ENCODE measurements at regions not wholly inside any gene's neighbourhood (a gene's known extent, or its start where the extent isn't known, plus 50 kb on each side); places are given as distances from the start of the nearest gene placed in this dataset.

- DNase-seq (ENCODE audit: low read depth in 1 of 2, low spot score in 2 of 2), result no peak
- Histone ChIP-seq H3K4me1 (replicated peaks in 1 of 4; ENCODE audit: control insufficient read depth in 3 of 4, insufficient read depth in 4 of 4, low read length in 3 of 4) (no peaks in the 10 kb centered on the region), H3K27ac (ENCODE audit: low read depth, low read length) (no peak overlapping the region), H4K5ac (ENCODE audit: insufficient read length, low read depth, low read length) (no peak overlapping the region), H3K14ac (ENCODE audit: insufficient read length) (no peak overlapping the region), H3K18ac (ENCODE audit: extremely low read depth, low read length) (no peak overlapping the region), H2AFZ (ENCODE audit: low read length) (no peak overlapping the region), H3K4ac (replicated peaks; ENCODE audit: insufficient read length, low read depth, low read length) (no peak overlapping the region), H2BK12ac (ENCODE audit: low read depth, low read length) (no peak overlapping the region), H3K23ac (ENCODE audit: insufficient read length) (no peak overlapping the region), H2BK120ac (replicated peaks; ENCODE audit: low read depth, low read length) (no peak overlapping the region), H2BK15ac (ENCODE audit: low read length) (no peak overlapping the region), H3K36me3 (ENCODE audit: control insufficient read depth in 2 of 4, insufficient read depth in 4 of 4, low read length in 3 of 4) (no peaks in the 10 kb centered on the region), H3K79me1 (ENCODE audit: low read depth, low read length) (no peaks in the 10 kb centered on the region), H4K91ac (replicated peaks; ENCODE audit: insufficient read length, low read length) (no peak overlapping the region), H3K23me2 (ENCODE audit: low read depth, low read length) (no peaks in the 10 kb centered on the region), H3K27me3 (replicated peaks in 1 of 4; ENCODE audit: control insufficient read depth in 3 of 4, extremely low read depth in 1 of 4, insufficient read depth in 3 of 4, low read length in 3 of 4) (no peaks in the 10 kb centered on the region), H3K4me3 (ENCODE audit: extremely low read depth in 1 of 4, insufficient read depth in 2 of 4, low read depth in 3 of 4, low read length in 4 of 4) (no peak overlapping the region), H4K20me1 (replicated peaks in 1 of 2; ENCODE audit: control insufficient read depth in 1 of 2, insufficient read depth in 2 of 2, low read length in 2 of 2) (no peaks in the 10 kb centered on the region), H2AK5ac (ENCODE audit: low read depth, low read length) (no peak overlapping the region), H3K9me3 (ENCODE audit: insufficient read depth in 2 of 2, low read depth in 1 of 2, low read length in 1 of 2) (no peaks in the 10 kb centered on the region), H2BK20ac (ENCODE audit: low read length) (no peak overlapping the region), H3K56ac (replicated peaks; ENCODE audit: insufficient read length, low read depth, low read length) (no peak overlapping the region), H3K4me2 (ENCODE audit: insufficient read depth in 1 of 2, low read depth in 2 of 2, low read length in 2 of 2) (no peak overlapping the region), H2BK5ac (ENCODE audit: low read depth, low read length) (no peak overlapping the region), H4K8ac (ENCODE audit: extremely low read depth, insufficient read depth, low read length) (no peak overlapping the region), H3K79me2 (ENCODE audit: control insufficient read depth in 1 of 2, insufficient read depth in 2 of 2, low read length in 2 of 2) (no peaks in the 10 kb centered on the region), H3K9ac (replicated peaks in 1 of 4; ENCODE audit: extremely low read depth in 1 of 4, low read depth in 3 of 4, low read length in 3 of 4) (no peak overlapping the region)
- POLR2A ChIA-PET (ENCODE audit: partially characterized antibody), result no interaction called here
- 94% methylated on average over 1 of the region's 1 CpG; no CpG with 5 or more reads in 1 of the 2 experiments for WGBS, 2 experiments (ENCODE audit: extremely low coverage in 1 of 2, insufficient coverage in 1 of 2, insufficient read length in 1 of 2, insufficient replicate concordance in 2 of 2, low coverage in 1 of 2, low lambda C conversion rate in 2 of 2, missing lambda C conversion rate in 1 of 2)
- CTCF ChIA-PET (ENCODE audit: partially characterized antibody), result no interaction called here
- TF ChIP-seq POLR2A (IDR thresholded peaks at IDR 0.05; ENCODE audit: control extremely low read depth in 1 of 2, low read depth in 2 of 2, low read length in 2 of 2) (no peak), EGR1 (IDR thresholded peaks at IDR 0.05; ENCODE audit: borderline replicate concordance, low read depth, low read length) (no peak), POU5F1 (IDR thresholded peaks at IDR 0.05; ENCODE audit: low read depth, low read length) (no peak), CBX8 (IDR thresholded peaks at IDR 0.05; ENCODE audit: borderline replicate concordance, low read depth, low read length) (no peak), BCL11A (IDR thresholded peaks at IDR 0.05; ENCODE audit: low read depth in 2 of 2, low read length in 2 of 2) (no peak), SRF (IDR thresholded peaks at IDR 0.05; ENCODE audit: low read depth, low read length) (no peak), RNF2 (IDR thresholded peaks at IDR 0.05; ENCODE audit: borderline replicate concordance, low read depth, low read length, missing control alignments, poor library complexity, severe bottlenecking) (no peak), ATF3 (IDR thresholded peaks at IDR 0.05; ENCODE audit: insufficient read depth, low read depth, low read length) (no peak), POLR2AphosphoS5 (IDR thresholded peaks at IDR 0.05; ENCODE audit: low read depth, low read length) (no peak)
- TF ChIP-seq, protein P1, sequence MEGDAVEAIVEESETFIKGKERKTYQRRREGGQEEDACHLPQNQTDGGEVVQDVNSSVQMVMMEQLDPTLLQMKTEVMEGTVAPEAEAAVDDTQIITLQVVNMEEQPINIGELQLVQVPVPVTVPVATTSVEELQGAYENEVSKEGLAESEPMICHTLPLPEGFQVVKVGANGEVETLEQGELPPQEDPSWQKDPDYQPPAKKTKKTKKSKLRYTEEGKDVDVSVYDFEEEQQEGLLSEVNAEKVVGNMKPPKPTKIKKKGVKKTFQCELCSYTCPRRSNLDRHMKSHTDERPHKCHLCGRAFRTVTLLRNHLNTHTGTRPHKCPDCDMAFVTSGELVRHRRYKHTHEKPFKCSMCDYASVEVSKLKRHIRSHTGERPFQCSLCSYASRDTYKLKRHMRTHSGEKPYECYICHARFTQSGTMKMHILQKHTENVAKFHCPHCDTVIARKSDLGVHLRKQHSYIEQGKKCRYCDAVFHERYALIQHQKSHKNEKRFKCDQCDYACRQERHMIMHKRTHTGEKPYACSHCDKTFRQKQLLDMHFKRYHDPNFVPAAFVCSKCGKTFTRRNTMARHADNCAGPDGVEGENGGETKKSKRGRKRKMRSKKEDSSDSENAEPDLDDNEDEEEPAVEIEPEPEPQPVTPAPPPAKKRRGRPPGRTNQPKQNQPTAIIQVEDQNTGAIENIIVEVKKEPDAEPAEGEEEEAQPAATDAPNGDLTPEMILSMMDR (IDR thresholded peaks at IDR 0.05; ENCODE audit: control extremely low read depth in 1 of 3, insufficient read depth in 1 of 3, low read depth in 1 of 3, low read length in 3 of 3), result no peak
- no peak for FAIRE-seq
These were observed 1117.0 kb downstream of the DSC3 start for GRCh38 chr18:29925566-29925965.
